ENCODE measurements at regions not wholly inside any gene's neighbourhood (a gene's known extent, or its start where the extent isn't known, plus 50 kb on each side); places are given as distances from the start of the nearest gene placed in this dataset.

DNA sequence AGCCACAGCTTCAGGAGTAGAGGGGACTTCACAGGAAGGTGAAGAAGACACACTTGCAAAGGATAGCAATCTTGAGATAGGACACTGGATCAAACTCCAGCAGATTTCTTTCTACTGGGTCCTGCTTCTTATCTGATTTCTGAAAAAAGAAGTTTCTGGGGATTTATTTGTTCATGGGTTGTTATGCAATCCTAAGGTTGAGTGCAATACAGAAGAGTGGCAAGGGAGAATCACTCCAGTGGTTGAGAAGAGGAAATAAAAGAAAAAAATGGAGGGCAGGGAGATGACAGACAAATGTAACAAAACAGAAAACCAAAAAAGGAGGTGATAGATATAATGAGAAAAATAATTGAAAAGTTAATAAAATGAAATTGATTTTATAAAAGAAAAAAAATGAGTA is 858.3 kb downstream of the TUSC7 start (continued):
- TF ChIP-seq ZNF77 (CRISPR knock-in tag; IDR thresholded peaks at IDR 0.05) (no peak), POLR2H (tag; IDR thresholded peaks at IDR 0.05; ENCODE audit: low read depth) (no peak), MEIS2 (IDR thresholded peaks at IDR 0.05; ENCODE audit: partially characterized antibody) (no peak), ARNT (IDR thresholded peaks at IDR 0.05) (no peak), TCFL5 (CRISPR knock-in tag; conservative IDR thresholded peaks at IDR 0.05) (no peak), NONO (IDR thresholded peaks at IDR 0.05; ENCODE audit: low read depth in 2 of 2, low read length in 1 of 2) (no peak), ZNF431 (CRISPR knock-in tag; IDR thresholded peaks at IDR 0.05) (no peak)
- TF ChIP-seq, protein P1, sequence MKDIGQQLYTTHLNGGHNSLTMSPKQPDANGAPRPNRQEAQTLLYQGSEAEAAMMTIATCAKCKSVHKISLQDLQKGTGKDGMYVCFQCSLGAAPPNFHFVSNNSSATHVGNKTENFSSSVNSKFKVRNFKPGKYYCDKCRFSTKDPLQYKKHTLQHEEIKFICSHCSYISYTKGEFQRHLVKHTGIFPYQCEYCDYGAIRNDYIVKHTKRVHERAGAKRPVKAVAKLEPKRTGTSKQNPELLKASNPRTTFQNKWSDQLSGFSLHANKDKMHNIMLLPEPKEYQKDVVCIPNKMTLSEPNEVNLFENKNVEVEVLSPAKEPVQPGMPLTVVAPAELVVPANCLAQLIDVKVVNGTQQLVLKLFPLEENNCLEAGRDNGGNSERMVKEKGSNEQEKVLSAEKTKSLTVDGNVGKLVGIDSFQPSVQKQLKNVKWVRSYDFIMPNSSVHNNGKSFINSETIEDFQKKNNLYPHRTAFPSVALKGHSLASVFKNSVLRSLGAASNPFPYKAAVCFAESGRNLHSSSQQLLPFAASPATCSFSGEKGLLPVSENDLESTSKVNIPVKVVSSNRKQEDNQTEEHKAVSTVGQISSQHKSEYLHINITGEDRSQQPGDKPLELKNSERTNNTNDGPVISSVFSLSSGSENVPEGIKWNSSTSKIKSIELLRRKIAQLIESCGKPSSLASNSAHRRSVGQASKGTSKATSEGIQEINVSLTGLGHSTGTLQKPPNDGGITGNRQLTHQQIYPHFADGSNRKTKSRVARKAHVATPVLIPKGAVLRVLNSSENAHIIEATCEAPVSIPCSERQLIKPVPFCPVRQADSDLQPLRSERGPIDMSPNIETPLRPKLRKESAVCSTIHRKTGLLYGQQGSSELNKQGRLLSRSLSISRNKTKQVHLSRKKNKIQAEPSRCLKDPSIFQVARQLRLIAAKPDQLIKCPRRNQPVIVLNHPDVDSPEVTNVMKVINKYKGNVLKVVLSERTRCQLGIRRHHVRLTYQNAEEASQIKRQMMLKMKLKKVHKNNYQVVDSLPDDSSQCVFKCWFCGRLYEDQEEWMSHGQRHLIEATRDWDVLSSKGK (CRISPR knock-in tag; IDR thresholded peaks at IDR 0.05), result no peak
- TF ChIP-seq, protein P2, sequence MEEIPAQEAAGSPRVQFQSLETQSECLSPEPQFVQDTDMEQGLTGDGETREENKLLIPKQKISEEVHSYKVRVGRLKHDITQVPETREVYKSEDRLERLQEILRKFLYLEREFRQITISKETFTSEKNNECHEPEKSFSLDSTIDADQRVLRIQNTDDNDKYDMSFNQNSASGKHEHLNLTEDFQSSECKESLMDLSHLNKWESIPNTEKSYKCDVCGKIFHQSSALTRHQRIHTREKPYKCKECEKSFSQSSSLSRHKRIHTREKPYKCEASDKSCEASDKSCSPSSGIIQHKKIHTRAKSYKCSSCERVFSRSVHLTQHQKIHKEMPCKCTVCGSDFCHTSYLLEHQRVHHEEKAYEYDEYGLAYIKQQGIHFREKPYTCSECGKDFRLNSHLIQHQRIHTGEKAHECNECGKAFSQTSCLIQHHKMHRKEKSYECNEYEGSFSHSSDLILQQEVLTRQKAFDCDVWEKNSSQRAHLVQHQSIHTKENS (CRISPR knock-in tag; IDR thresholded peaks at IDR 0.05), result no peak

Measured in K562 (cell line).